H9 (cell line): ENCODE measurements at regions not wholly inside any gene's neighbourhood (a gene's known extent, or its start where the extent isn't known, plus 50 kb on each side); places are given as distances from the start of the nearest gene placed in this dataset.

Experiments
- DNase-seq: peaks from one replicate; pipeline ENCODE4 v3.0.0-alpha.2; 2017
- H2AFZ ChIP-seq: one replicate; pipeline ENCODE4 v1.6.1; 2013; ENCODE audit warnings: mild to moderate bottlenecking, low read length, control low read depth, moderate library complexity
- H2AK5ac ChIP-seq: 2 replicates; pipeline ENCODE4 v1.6.1; 2013; ENCODE audit warnings: low read length, control low read depth, mixed read lengths; ENCODE audit not compliant: insufficient read length
- H2BK120ac ChIP-seq: one replicate; pipeline ENCODE4 v1.6.1; 2013; ENCODE audit warnings: low read depth, mild to moderate bottlenecking, low read length, control low read depth, inconsistent platforms; ENCODE audit not compliant: poor library complexity, severe bottlenecking
- H2BK12ac ChIP-seq: 2 replicates; pipeline ENCODE4 v1.6.1; 2013; ENCODE audit warnings: low read length, control low read depth, mixed read lengths, low read depth; ENCODE audit not compliant: insufficient read length
- H2BK15ac ChIP-seq: 2 replicates; pipeline ENCODE4 v1.6.1; 2013; ENCODE audit warnings: low read depth, low read length, control low read depth
- H2BK20ac ChIP-seq: one replicate; pipeline ENCODE4 v1.6.1; 2013; ENCODE audit warnings: low read depth, mild to moderate bottlenecking, low read length, control low read depth, inconsistent platforms; ENCODE audit not compliant: poor library complexity, severe bottlenecking
- H2BK5ac ChIP-seq: 2 replicates; pipeline ENCODE4 v1.6.1; 2013; ENCODE audit warnings: low read length, control low read depth, mixed read lengths; ENCODE audit not compliant: insufficient read length
- H3K14ac ChIP-seq: 2 replicates; pipeline ENCODE4 v1.6.1; 2013; ENCODE audit warnings: low read length, control low read depth; ENCODE audit not compliant: insufficient read depth
- H3K18ac ChIP-seq: 2 replicates; pipeline ENCODE4 v1.6.1; 2013; ENCODE audit warnings: low read depth, mild to moderate bottlenecking, mixed read lengths, low read length, control low read depth; ENCODE audit not compliant: insufficient read length
- H3K23ac ChIP-seq: 2 replicates; pipeline ENCODE4 v1.6.1; 2013; ENCODE audit warnings: low read length, control low read depth, mixed read lengths, low read depth; ENCODE audit not compliant: insufficient read length
- H3K23me2 ChIP-seq: 2 replicates; pipeline ENCODE4 v1.6.1; 2013; ENCODE audit warnings: low read depth, mild to moderate bottlenecking, mixed read lengths, low read length, control low read depth; ENCODE audit not compliant: insufficient read length, poor library complexity, severe bottlenecking
- H3K27ac ChIP-seq: 2 replicates; pipeline ENCODE4 v1.5.1; 2013; ENCODE audit warnings: low read length, control low read depth, mixed read lengths, low read depth; ENCODE audit not compliant: insufficient read length
- H3K27me3 ChIP-seq: 2 replicates; pipeline ENCODE4 v1.6.1; 2013; ENCODE audit warnings: low read length, control low read depth, inconsistent platforms; ENCODE audit not compliant: insufficient read depth
- H3K4ac ChIP-seq: 2 replicates; pipeline ENCODE4 v1.6.1; 2013; ENCODE audit warnings: low read depth, mild to moderate bottlenecking, control low read depth, inconsistent platforms, low read length, moderate library complexity
- H3K4me1 ChIP-seq: 2 replicates; pipeline ENCODE4 v1.6.1; 2013; ENCODE audit warnings: low read length, control low read depth, inconsistent platforms; ENCODE audit not compliant: insufficient read depth
- H3K4me2 ChIP-seq: 2 replicates; pipeline ENCODE4 v1.6.1; 2013; ENCODE audit warnings: low read length, control low read depth, mixed read lengths; ENCODE audit not compliant: insufficient read length, insufficient read depth
- H3K56ac ChIP-seq: 2 replicates; pipeline ENCODE4 v1.6.1; 2013; ENCODE audit warnings: low read depth, mild to moderate bottlenecking, mixed read lengths, low read length, control low read depth; ENCODE audit not compliant: insufficient read length
- H3K79me1 ChIP-seq: 2 replicates; pipeline ENCODE4 v1.6.1; 2013; ENCODE audit warnings: low read depth, mild to moderate bottlenecking, moderate library complexity, low read length, control low read depth, inconsistent platforms; ENCODE audit not compliant: insufficient read depth, poor library complexity, severe bottlenecking
- H3K79me2 ChIP-seq: 2 replicates; pipeline ENCODE4 v1.6.1; 2013; ENCODE audit warnings: low read length, control low read depth, inconsistent platforms; ENCODE audit not compliant: insufficient read depth
- H3K9ac ChIP-seq: 2 replicates; pipeline ENCODE4 v1.6.1; 2013; ENCODE audit warnings: low read length, control low read depth, mixed read lengths; ENCODE audit not compliant: insufficient read length; ENCODE audit errors: extremely low read depth
- H3K9me3 ChIP-seq: one replicate; pipeline ENCODE4 v1.6.1; 2013; ENCODE audit warnings: low read depth, low read length, inconsistent platforms; ENCODE audit not compliant: control insufficient read depth
- H3T11ph ChIP-seq: one replicate; pipeline ENCODE4 v1.6.1; 2013; ENCODE audit warnings: mild to moderate bottlenecking, low read length, control low read depth, inconsistent platforms
- H4K20me1 ChIP-seq: one replicate; pipeline ENCODE4 v1.6.1; 2013; ENCODE audit not compliant: control insufficient read depth, insufficient read length, insufficient read depth
- H4K5ac ChIP-seq: 2 replicates; pipeline ENCODE4 v1.6.1; 2013; ENCODE audit warnings: low read depth, mild to moderate bottlenecking, mixed read lengths, low read length, control low read depth; ENCODE audit not compliant: insufficient read length
- H4K8ac ChIP-seq: replicated peaks from 2 replicates; pipeline ENCODE4 v1.6.1; 2013; ENCODE audit warnings: low read length, control low read depth, mixed read lengths, low read depth; ENCODE audit not compliant: insufficient read length
- H4K91ac ChIP-seq: 2 replicates; pipeline ENCODE4 v1.6.1; 2013; ENCODE audit warnings: low read depth, mild to moderate bottlenecking, moderate library complexity, mixed read lengths, low read length, control low read depth; ENCODE audit not compliant: insufficient read length
- H3K27ac Mint-ChIP-seq, 3 experiments: 2 replicates in 2 of 3; 3 replicates in 1 of 3; pipeline ENCODE4 v1.8.0; 2020 to 2021; ENCODE audit warnings: mixed read lengths in 3 of 3, mild to moderate bottlenecking in 1 of 3, moderate library complexity in 1 of 3
- H3K27me3 Mint-ChIP-seq: 2 replicates; pipeline ENCODE4 v1.8.0; 2021; ENCODE audit warnings: low read depth, mild to moderate bottlenecking, moderate library complexity, mixed read lengths
- H3K36me3 Mint-ChIP-seq, 3 experiments: 2 replicates in 2 of 3; 3 replicates in 1 of 3; pipeline ENCODE4 v1.8.0; 2020 to 2021; ENCODE audit warnings: low read depth in 3 of 3, mixed read lengths in 3 of 3; ENCODE audit not compliant: insufficient read depth in 1 of 3
- H3K4me1 Mint-ChIP-seq, 2 experiments: 2 replicates each; pipeline ENCODE4 v1.8.0; 2020; ENCODE audit warnings: mixed read lengths in 2 of 2
- H3K4me3 Mint-ChIP-seq, 2 experiments: 2 replicates in 1 of 2; 3 replicates in 1 of 2; pipeline ENCODE4 v1.8.0; 2020 to 2021; ENCODE audit warnings: mild to moderate bottlenecking in 2 of 2, mixed read lengths in 2 of 2, moderate library complexity in 1 of 2
- H3K9me3 Mint-ChIP-seq, 2 experiments: 2 replicates in 1 of 2; 3 replicates in 1 of 2; pipeline ENCODE4 v1.8.0; 2020; ENCODE audit warnings: mild to moderate bottlenecking in 2 of 2, mixed read lengths in 2 of 2, moderate library complexity in 1 of 2
- CTCF ChIP-seq: fragments of 200-600 bp; sonication (generic); conservative IDR thresholded peaks from 3 replicates; pipeline ENCODE4 v1.8.0; 2021; ENCODE audit warnings: antibody characterized with exemption, mild to moderate bottlenecking
- WGBS: extraction: QIAGEN DNeasy Blood & Tissue Kit; methylation state at CpG from one replicate; pipeline ENCODE4 v1.1.7; 2013; ENCODE audit warnings: missing lambda C conversion rate, low lambda C conversion rate, mixed read lengths; ENCODE audit not compliant: insufficient read length; ENCODE audit errors: extremely low coverage; 5-methylcytosine and 5-hydroxymethylcytosine counted together

DNA sequence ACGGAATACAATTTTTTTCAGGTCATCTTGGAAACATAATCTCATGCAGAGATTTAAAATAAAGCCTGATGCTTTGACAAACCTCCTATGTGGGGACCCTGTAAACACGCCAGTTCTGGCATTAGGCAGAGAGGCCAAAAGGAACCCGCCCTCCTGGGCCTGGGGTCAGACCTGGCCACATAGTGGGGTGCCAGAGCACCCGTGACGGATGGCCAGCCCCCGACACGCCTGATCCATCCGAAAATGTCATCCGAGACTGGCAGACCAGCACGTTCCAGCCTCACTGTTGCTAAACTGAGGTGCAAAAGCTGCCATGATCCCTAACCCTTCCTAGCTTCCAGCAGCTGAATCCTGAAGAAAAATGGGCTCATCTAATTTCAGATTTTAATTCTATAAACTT, 222.6 kb upstream of the SALL3 start:
- Mint-ChIP-seq H3K27ac (no peak overlapping the region), H3K9me3 (no peaks in the 10 kb centered on the region; a peak in 2 of 5 replicates), H3K27me3 (peaks cover 3% of the 10 kb centered on the region), H3K36me3 (no peaks in the 10 kb centered on the region; a peak in 1 of 7 replicates), H3K4me3 (no peak overlapping the region), H3K4me1 (no peaks in the 10 kb centered on the region)
- no peak for TF ChIP-seq CTCF
- Histone ChIP-seq H3K4me1 (no peaks in the 10 kb centered on the region), H3K4ac (no peak overlapping the region), H2AFZ (no peak overlapping the region), H2BK120ac (no peak overlapping the region), H3K9me3 (no peaks in the 10 kb centered on the region), H3K79me1 (no peaks in the 10 kb centered on the region), H2BK12ac (no peak overlapping the region), H4K20me1 (peaks cover 4% of the 10 kb centered on the region), H2BK20ac (no peak overlapping the region), H3K14ac (no peak overlapping the region), H3K27ac (no peak overlapping the region), H2AK5ac (no peak overlapping the region), H3K79me2 (no peaks in the 10 kb centered on the region), H3K27me3 (no peaks in the 10 kb centered on the region), H3K23me2 (no peaks in the 10 kb centered on the region), H3K23ac (no peak overlapping the region), H3K18ac (no peak overlapping the region), H2BK5ac (no peak overlapping the region), H4K5ac (no peak overlapping the region), H4K8ac (no peak overlapping the region), H4K91ac (no peak overlapping the region), H3K4me2 (no peak overlapping the region), H3T11ph (no peak overlapping the region), H2BK15ac (no peak overlapping the region), H3K9ac (no peak overlapping the region), H3K56ac (no peak overlapping the region)
- no peak for DNase-seq
- no CpG with 5 or more reads among the region's 10 CpGs for WGBS
